NOMO-1 treated with DMSO at 0.1 percent for 48 hours (cell line): ENCODE measurements at regions not wholly inside any gene's neighbourhood (a gene's known extent, or its start where the extent isn't known, plus 50 kb on each side); places are given as distances from the start of the nearest gene placed in this dataset.
A peak's percentile ranks its signal among the peaks of the same experiment; 100 is the strongest.
"Not testable (repeated sequence)": the region's sequence is repeated elsewhere in the genome, so short reads cannot be mapped to it uniquely, and the experiment has no call there.

Experiments used
- DNase-seq: peaks from one replicate; lab custom pipeline; 2025; ENCODE audit not compliant: unreplicated experiment; lab: John Stamatoyannopoulos, UW

- no peak for DNase-seq
Observed at GRCh38 chr14:88981948-88982347, 157.5 kb downstream of the TTC8 start.

- DNase-seq = no peak
Observed at GRCh38 chr14:88983755-88984154, 159.3 kb downstream of the TTC8 start.

GRCh38 chr14:88985654-88986053 lies 161.2 kb downstream of the TTC8 start:
- DNase-seq = no peak

- DNase-seq = no peak
Observed at GRCh38 chr14:88986146-88986841, 161.8 kb downstream of the TTC8 start.

- not testable (repeated sequence) for DNase-seq
Observed at GRCh38 chr14:88986908-88987307, 162.5 kb downstream of the TTC8 start.

- DNase-seq = no peak
Observed at GRCh38 chr14:88987516-88987915, 163.1 kb downstream of the TTC8 start.

GRCh38 chr14:88989911-88990310 lies 165.5 kb downstream of the TTC8 start:
- no peak for DNase-seq

GRCh38 chr14:88990856-88991255 lies 166.4 kb downstream of the TTC8 start:
- DNase-seq = no peak

GRCh38 chr14:88992011-88992410 lies 167.6 kb downstream of the TTC8 start:
- no peak for DNase-seq

- no peak for DNase-seq
Observed at GRCh38 chr14:88993946-88994345, 169.5 kb downstream of the TTC8 start.

GRCh38 chr14:88995437-88996198 lies 171.2 kb downstream of the TTC8 start:
- no peak for DNase-seq

GRCh38 chr14:88998027-88998426 lies 173.6 kb downstream of the TTC8 start:
- DNase-seq = no peak

- no peak for DNase-seq
Observed at GRCh38 chr14:88999137-88999536, 174.7 kb downstream of the TTC8 start.

GRCh38 chr14:89000007-89000942 lies 175.8 kb downstream of the TTC8 start:
- DNase-seq = peak; percentile 88

GRCh38 chr14:89004166-89004565 lies 179.7 kb downstream of the TTC8 start:
- DNase-seq = peak; percentile 40

GRCh38 chr14:89007906-89008305 lies 183.5 kb downstream of the TTC8 start:
- no peak for DNase-seq

- DNase-seq = no peak
Observed at GRCh38 chr14:89011355-89012281, 187.2 kb downstream of the TTC8 start.

GRCh38 chr14:89012282-89013097 lies 188.0 kb downstream of the TTC8 start:
- no peak for DNase-seq

- peak; percentile 5 for DNase-seq
Observed at GRCh38 chr14:89013098-89013504, 188.7 kb downstream of the TTC8 start.
